ENCODE measurements at regions not wholly inside any gene's neighbourhood (a gene's known extent, or its start where the extent isn't known, plus 50 kb on each side); places are given as distances from the start of the nearest gene placed in this dataset.

DNA sequence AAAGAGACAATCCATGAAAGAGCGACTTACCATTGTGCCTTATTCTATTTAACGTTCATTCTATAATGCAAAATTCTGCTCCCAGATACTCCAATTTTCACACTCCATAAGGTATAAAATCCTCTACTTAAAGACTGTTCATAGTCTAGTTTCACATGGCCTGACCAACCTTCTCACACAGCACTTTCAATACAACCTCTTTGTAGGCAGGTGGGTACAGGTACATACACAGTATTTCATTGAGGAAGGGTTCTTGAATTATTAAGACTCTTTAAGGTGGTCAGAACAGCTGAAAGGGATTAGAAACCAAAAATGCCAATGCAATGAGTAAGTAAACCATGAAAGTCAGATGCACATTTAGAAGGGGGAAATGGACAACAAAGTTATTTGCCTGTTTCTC is 352.0 kb downstream of the PARP8 start:
- TF ChIP-seq, protein P1, sequence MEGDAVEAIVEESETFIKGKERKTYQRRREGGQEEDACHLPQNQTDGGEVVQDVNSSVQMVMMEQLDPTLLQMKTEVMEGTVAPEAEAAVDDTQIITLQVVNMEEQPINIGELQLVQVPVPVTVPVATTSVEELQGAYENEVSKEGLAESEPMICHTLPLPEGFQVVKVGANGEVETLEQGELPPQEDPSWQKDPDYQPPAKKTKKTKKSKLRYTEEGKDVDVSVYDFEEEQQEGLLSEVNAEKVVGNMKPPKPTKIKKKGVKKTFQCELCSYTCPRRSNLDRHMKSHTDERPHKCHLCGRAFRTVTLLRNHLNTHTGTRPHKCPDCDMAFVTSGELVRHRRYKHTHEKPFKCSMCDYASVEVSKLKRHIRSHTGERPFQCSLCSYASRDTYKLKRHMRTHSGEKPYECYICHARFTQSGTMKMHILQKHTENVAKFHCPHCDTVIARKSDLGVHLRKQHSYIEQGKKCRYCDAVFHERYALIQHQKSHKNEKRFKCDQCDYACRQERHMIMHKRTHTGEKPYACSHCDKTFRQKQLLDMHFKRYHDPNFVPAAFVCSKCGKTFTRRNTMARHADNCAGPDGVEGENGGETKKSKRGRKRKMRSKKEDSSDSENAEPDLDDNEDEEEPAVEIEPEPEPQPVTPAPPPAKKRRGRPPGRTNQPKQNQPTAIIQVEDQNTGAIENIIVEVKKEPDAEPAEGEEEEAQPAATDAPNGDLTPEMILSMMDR (IDR thresholded peaks at IDR 0.05; ENCODE audit: poor library complexity): no peak
- TF ChIP-seq EZH2 (IDR thresholded peaks at IDR 0.05; ENCODE audit: borderline replicate concordance): no peak

Data from hepatocyte (in vitro differentiated cells).